ENCODE measurements at regions not wholly inside any gene's neighbourhood (a gene's known extent, or its start where the extent isn't known, plus 50 kb on each side); places are given as distances from the start of the nearest gene placed in this dataset.

DNA sequence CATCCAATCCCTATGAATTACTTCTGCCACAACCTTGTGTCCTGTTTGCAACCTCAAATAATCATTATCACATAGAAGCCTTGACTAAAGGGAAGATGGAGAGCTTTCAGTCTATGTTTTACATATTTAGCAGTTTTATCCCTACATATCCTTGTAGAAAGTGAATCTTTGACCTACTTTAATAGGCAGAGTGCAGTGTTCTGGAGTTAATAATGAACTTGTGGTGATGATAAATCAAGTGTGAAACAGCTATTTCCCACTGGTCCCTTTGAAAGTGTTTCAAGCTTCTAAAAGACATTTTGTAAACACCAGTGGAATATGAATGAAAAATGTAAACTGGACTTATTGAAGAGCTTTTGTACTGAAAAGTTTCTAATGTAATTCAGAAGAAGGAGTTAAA lies 406.7 kb downstream of the GABRG2 start:
- FAIRE-seq (no peak), DNase-seq (ENCODE audit: insufficient read length, low spot score) (no peak)

DNA sequence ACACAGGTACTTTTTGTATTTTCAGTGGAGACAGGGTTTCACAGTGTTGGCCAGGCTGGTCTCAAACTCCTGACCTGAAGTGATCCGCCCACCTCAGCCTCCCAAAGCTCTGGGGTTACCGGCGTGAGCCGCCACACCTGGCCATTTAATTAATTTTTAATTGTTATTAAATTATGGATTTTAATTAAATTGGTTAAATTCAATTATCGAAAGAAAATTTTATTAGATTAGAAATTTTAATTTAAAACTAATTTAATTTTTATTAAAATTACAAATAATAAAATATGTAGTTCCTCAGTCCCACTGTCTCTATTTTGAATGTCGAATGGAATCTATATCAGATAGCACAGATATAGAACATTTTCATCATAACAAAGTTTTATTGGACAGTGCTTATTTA lies 416.5 kb downstream of the GABRG2 start:
- FAIRE-seq = no peak

DNA sequence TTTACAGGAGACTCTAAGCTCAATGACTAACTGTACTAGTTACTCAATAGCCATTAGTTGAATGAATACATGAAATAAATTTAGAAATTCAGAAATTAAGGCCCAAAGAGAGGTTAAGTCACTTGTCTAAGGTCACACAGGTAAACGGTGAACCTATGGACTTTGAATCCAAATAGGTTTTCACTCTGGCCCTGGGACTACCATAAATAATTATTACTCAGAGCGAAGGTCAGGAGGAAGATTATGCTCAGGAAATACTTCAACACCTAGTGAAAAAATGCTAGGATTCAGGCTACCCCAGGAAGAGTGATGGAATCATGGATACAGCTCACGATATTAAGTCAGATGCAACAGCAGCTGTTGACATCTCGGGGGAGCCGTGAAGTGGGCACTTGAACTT lies 417.4 kb downstream of the GABRG2 start:
- no peak for DNase-seq (ENCODE audit: insufficient read length, low spot score)
- FAIRE-seq = no peak

More for the DNA sequence above, 416.5 kb downstream of the GABRG2 start:
- DNase-seq (ENCODE audit: insufficient read length, low spot score) = no peak

DNA sequence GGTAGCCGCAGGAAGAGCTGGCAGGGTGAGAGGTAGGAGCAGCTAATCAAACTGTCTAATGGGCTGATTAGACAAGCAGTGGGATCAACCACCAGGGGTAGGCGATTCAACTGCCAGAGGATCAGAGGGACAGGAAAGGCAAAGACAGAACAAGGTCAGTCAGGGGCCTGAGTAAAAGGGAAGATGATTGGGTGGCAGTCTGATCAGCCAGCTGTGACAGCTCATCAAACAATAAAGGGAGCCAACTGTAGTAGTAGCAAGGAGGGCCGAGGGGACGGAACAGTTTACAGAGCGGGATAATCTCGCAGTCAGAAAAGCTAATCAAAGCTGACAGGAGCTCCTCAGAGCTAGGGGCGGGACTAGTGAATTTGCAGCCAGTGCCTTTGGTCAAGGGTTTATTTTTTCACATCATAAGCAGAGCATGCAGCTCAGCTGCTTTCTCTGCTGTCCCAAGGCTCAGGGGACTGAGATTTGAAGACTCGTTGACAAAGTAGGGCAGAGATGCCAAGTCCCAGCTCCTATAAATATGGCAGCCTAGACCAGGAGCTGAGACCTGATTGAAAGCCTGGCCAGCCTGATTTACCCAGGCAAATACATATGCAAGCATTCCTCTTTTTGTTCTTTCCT lies 418.2 kb downstream of the GABRG2 start:
- FAIRE-seq = no peak
- no peak for DNase-seq (ENCODE audit: insufficient read length, low spot score)

DNA sequence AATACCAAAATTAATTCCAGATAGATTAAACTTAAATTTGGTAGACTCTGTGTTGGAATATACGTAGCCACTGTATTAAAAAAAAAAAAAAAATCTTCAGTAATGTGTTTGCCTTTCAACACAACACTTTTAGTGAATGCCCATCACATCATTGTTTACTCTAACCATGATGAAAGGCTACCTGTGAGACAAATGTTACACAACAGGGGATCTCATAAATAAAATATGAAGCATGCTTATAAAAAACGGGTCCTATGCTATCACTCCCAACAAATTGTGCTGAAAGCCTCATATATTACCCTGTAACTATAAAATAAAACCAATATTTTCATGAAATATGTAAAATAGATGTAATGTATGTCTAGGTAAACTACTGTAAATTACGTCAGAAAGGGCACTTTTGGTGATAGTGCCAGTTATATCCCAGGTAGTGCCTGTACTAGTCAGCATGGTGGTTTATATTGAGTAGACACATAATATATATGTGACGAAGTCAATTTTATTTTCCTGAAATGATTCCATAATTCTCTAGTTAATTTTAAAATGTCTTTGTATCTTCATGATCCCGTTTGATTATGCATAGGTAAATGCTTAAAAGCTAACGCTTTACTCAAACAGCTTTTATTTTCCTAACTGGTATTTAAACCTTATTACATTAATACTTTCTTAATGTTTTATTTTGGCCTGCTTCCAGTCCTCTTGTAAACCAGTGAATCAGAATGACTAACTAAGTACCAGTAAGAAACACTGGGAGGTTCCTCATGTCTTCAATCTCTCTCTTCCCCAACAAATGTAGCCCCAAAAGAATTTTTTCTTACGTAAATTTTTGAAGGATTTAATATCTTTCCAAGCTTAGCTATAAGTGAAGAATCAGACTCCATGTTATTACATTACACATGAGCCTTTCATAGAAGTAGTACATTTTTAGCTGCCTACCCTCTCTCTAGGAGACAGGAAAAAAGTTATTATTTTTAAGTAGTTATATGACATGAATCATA lies 420.3 kb downstream of the GABRG2 start:
- FAIRE-seq (no peak), DNase-seq (ENCODE audit: insufficient read length, low spot score) (no peak)

DNA sequence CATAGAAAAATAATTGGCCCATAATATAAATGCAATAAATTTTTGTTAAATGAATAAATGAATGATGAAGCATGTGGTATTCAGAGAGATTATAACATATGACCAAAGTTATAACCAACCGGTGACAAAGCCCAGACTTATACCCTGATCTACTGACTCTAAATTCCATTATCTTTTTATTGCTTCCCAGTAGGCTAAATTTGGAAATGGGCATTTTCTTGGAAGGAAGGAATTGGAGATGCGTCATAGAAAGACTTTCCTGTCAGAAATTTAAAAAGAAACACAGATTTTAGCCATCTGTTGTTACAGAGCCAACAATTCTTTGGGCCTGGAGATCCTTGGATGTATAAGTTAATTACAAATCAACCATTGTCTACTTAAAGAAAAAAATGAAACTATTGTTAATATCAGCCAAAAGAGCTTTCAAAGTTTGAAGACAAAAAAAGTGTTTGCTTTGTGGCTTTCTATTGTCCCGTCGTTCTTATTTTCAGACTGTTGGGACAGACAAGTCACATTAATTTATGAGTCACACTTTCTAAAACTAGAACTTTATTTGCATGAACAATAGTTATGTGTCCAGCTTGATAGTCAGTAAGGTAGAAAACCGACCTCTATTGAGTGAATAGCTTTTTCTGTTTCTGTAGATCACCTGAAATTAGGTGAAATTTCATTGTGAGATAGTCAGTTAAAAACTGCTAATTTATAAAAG lies 428.7 kb downstream of the GABRG2 start:
- DNase-seq (ENCODE audit: insufficient read length, low spot score) (no peak), FAIRE-seq (no peak)

DNA sequence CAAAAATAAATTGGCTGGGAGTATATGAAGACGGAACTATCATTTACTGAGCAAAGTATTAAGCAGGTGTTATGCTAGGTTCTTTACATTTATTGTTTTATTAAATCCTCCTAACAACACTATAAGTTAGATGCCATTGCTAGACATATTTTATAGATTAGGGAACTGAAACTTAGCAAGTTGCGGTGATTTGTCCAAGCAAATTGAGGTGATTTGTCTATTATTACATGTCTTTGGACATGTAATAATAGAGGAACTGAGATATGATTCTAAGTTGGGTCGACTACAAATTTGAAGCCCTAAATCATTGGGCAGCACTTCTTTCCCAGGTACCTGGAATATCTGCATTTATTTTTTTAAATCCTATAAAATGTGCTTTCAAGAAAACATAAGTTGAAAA lies 429.9 kb downstream of the GABRG2 start:
- no peak for FAIRE-seq

DNA sequence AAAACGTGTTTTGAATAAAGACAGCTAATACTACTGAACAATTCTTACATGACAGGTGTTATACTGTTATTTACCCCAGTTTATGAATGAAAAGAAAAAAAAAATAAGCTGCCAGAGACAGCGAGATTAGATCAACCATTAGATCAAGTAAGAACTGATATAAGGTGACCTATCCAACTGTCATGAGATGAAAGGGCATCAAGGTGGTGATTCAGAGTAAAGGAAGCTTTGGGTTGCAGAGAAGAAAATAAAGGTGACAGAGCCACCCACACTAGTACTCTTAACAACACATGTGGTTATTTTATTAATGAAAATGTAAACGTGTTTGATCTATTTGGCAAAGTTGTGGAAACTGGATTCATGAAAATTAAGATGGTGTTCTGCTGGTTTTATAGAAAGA lies 435.2 kb downstream of the GABRG2 start:
- no peak for DNase-seq (ENCODE audit: insufficient read length, low spot score)
- no peak for FAIRE-seq

More for the DNA sequence above, 429.9 kb downstream of the GABRG2 start:
- DNase-seq (ENCODE audit: insufficient read length, low spot score) = no peak

DNA sequence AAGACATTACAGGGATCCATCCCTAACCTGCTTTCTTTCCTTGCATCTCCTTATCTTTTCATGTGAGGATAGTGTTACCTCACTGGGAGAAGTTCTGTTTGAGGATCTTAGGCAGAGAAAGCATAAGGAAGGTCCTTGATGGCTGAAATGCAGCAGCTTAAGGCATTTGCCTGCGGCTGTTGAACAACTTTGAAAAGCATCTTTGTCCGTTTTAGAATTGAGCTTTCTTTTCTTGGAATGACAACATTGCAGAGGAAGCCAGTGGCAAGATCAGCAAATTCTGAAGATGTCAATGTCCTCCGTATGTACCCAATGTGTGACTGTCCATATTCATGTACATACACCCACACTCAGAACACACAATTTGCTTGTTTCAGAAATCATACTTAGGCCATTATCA lies 436.2 kb downstream of the GABRG2 start:
- DNase-seq (ENCODE audit: insufficient read length, low spot score) (no peak), FAIRE-seq (no peak)

DNA sequence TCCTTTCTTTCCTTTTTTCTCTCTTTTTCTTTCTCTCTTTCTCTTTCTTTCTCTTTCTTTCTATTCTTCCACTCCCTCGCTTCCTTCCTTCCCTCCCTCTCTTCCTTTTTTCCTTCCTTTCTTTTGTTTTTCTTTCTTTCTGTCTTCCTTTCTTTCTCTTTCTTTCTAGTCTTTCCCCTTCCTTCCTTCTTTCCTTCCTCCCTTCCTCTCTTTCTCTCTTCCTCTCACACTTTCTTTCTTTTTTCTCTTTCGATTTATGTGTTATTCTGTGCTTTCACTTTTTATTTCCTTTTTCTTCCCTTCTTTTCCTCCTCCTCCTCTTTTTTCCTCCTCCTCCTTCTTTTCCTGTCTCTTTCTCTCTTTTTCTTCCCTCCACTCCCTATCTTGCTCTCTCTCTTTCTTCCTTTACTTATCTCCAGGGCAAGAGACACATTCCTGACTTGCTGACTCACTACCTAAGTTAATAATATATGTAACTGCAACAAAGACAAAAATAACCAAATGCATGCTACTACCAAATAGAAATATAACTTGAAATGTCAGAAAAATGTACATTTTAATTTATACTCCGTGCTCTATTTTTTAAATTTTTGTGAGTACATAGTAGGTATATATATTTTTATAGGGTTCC lies 445.5 kb downstream of the GABRG2 start:
- FAIRE-seq (no peak), DNase-seq (ENCODE audit: insufficient read length, low spot score) (no peak)

DNA sequence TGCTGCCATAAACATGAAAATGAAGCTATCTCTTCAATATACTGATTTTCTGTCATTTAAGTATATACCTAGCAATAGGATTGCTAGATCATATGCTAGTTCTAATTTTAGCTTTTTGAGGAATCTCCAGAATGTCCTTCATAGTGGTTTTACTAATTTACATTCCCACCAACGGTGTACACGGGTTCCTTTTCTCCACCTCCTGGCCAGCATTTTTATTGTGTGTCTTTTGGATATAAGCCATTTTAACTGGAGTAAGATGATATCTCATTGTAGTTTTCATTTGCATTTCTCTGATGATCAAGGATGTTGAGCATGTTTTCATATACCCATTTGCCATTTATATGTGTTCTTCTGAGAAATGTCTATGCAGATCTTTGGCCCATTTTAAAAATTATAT lies 446.5 kb downstream of the GABRG2 start:
- DNase-seq (ENCODE audit: insufficient read length, low spot score) (no peak), FAIRE-seq (no peak)

DNA sequence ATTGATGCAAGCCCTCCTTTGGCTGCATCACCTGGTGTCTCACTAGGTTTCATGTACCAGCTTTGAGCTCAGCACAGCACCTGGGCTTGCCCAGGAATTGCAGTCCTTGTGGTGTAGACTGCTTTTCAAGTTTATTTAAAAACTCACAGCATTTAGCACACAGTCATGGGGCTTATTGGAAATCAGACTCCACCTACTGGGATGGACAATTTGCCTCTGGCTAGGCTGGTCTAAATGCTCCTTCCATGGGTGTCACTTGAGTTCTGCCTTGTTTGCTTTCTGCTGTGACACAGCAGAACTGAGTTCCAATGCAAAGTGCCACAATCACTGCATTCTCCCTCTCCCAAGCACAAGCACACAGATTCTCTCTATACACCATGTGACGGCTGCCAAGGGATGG lies 453.3 kb downstream of the GABRG2 start:
- no peak for FAIRE-seq
- no peak for DNase-seq (ENCODE audit: insufficient read length, low spot score)

DNA sequence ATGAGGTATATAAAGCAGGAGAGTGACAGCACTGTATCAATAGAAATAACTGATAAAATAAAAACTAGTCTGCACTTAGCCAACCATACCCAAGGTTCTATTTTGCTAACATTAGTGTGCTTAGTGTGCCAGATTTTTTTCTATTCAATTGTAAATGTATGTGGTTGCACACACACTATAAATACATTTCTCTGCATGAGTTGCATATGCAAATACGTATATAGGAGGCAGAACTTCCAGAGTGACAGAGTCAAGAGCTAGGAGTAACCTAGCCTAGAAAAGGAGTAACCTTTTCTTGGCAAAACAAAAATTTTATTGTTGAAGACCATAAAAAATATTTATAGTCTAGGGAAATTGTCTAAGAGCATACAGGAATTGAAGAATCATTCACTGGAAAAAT lies 461.6 kb downstream of the GABRG2 start:
- FAIRE-seq = no peak
- no peak for DNase-seq (ENCODE audit: insufficient read length, low spot score)

DNA sequence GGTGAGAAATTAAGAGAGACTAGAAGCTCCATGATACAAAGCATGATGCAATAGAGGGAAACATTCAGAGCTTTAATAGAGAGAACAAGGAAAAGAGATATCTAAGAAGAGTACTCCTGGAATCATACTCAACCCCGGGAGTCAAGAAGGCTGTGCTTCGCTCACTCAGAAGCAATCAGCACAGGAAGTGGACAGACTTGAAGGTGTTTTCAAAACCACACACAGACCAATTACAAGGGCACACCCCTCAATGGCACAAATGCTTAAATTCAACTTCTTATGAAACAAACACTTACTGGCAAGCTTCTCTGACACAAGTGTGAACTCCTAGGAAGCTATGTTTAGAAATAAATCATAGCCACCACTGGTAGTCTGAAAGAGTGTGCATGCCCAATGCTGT lies 462.3 kb downstream of the GABRG2 start:
- no peak for FAIRE-seq
- no peak for DNase-seq (ENCODE audit: insufficient read length, low spot score)

DNA sequence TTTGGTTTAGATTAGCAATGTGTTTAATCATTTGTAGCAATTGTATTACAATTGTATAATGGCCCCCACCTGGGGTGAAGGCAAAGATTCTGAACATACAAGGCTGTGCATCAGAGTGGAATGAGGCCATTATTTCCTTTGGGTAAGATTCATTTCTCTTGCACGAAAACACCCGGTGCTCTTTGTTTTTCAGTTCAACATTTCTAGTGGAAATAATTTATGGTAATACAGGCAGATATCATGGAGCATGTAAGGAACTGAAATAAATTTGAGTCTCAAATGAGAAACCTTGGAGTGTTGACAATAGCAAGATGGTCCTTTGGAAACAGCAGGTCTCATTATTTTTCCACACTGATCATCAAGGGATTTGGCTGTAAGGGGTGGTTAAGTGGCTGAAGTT lies 475.9 kb downstream of the GABRG2 start:
- DNase-seq (ENCODE audit: insufficient read length, low spot score) = no peak
- no peak for FAIRE-seq

DNA sequence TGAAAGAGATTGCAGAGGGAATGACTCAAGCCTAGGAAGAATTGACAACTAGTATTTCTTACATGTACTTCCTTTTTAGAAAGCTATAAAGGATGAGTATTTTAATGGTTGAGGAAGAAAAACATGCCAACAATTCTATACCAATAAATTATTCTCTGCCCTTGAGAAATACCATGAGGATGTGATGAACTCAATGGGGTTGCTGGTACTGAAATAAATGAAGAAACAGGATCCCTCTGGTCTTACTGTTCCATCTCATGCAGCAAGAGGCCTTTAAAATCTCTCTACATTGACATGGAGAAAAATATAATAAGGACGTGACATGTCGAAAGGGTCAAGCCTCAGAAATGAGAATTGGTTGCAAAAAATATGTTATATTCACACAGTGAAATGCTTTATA lies 477.3 kb downstream of the GABRG2 start:
- DNase-seq (ENCODE audit: insufficient read length, low spot score) (no peak), FAIRE-seq (no peak)

DNA sequence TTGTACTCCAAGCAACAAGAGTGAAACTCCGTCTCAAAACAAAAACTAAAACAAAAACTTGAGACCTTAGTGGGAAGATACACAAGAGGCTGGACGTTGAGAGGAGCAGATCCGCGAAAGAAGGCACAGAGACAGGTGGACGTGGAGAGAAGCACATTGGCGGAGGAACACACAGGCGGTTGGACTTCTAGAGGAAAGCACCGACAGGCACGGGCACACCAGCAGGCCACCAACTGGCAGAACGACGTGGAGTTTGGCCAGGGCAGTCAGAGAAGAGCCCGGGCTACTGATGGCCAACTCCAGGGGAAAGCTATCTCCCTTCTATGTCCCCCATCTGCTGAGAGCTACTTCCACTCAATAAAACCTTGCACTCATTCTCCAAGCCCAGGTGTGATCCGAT lies 482.7 kb downstream of the GABRG2 start:
- FAIRE-seq (no peak), DNase-seq (ENCODE audit: insufficient read length, low spot score) (no peak)

DNA sequence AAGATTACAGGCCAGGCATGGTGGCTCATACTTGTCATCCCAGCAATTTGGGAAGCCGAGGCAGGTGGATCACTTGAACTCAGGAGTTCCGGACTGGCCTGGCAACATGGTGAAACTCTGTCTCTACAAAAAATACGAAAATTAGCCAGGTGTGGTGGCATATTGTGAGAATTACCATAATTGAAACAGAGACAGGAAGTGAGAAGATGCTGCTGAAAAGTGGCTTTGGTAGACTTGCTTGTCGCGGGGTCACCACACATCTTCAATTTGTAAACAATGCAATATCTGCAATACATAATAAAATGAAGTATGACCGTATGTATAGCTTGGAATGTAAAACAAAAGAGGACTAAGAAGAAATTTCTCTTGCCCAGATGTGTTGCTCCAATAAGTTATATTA lies 490.5 kb downstream of the GABRG2 start:
- FAIRE-seq = no peak
- no peak for DNase-seq (ENCODE audit: insufficient read length, low spot score)

DNA sequence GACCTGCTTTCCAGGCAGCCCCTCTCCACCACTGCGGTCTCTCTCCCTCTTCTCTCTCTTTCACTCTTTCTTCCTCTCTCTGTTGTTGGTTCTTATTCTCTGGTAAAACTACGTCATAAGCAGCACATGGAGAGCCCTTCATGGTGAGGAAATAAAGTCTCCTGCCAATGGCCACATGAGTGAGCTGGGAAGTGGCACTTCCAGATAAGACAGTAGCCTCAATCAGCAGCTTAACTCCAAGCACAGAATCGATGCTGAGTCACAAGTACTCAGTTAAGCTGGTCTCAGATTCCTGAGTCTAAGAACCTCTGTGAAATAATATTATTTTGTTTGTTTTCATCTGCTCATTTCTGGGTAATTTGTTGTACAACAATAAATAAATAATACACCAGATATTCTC lies 500.1 kb downstream of the GABRG2 start:
- DNase-seq (ENCODE audit: insufficient read length, low spot score) (no peak), FAIRE-seq (no peak)

DNA sequence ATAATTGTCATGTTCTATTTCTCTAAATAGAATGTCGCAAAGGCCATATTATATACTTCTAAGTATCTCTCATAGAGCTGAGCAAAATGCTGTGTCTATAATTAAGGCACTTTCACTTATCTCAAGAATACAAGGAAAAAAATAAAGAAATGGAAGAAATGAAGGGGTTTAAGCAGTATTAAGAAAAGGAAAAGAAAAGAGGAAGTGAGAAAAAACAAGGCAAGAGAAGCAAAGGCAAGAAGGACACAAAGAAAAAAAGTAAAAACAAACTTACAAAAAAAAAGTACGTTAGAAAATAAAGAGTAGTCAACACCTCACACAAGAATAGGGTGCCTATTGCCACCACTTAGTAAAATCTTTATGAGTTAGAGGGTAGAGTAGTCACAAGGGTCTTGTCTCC lies 506.2 kb downstream of the GABRG2 start:
- DNase-seq (ENCODE audit: insufficient read length, low spot score) (no peak), FAIRE-seq (no peak)

DNA sequence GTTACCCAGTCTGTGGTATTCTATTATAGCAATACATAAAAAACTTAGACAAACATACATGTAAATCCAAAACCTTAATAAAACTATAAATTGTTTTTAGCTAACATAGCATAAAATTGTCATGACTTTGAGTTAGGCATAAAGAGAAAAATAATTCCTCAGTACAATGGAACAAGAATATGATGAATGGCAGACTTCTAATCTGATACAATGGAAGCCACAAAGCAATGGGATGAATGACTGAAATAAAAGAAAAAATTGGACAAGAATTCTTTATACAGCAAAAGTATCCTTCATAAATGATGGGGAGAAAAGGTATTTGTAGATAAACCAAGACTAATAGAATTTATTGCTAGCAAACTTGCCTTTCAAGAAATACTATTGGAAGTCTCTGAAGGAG lies 524.2 kb downstream of the GABRG2 start:
- DNase-seq (ENCODE audit: insufficient read length, low spot score) (no peak), FAIRE-seq (no peak)

Data from HTR-8/SVneo (cell line).